Activated CD4-positive, CD25-positive, alpha-beta regulatory T cell (primary cell): ENCODE measurements at regions not wholly inside any gene's neighbourhood (a gene's known extent, or its start where the extent isn't known, plus 50 kb on each side); places are given as distances from the start of the nearest gene placed in this dataset.

ENCODE experiments used
- DNase-seq, 4 experiments: peaks; one replicate each; lab custom pipeline; 2025; lab: John Stamatoyannopoulos, UW

DNA sequence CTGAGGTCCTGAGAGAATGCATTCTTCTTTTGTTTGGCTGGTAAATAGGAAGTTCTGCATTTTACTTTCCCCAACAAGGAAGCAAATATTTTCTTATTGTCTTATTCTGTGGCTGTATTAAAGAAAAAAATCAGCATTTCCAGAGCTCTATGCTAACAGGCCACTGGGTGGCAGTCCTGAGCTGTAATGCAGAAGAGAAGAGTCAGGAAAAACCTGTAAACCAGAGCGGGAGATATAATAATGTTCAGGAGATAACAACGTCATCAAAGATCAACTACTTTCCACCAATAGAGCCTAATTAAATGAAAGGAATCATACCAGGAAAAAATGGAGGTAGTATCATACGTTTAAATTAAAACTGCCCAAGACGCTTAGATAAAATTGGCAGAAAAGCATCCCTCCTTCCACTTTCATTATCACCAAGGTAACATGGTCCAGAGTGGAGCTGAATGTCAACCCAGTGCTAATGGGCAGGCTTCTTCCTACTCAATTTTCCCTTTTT, 55.6 kb upstream of the CARMIL1 start:
- DNase-seq = peak; percentile 17 to 28 (median 20)

DNA sequence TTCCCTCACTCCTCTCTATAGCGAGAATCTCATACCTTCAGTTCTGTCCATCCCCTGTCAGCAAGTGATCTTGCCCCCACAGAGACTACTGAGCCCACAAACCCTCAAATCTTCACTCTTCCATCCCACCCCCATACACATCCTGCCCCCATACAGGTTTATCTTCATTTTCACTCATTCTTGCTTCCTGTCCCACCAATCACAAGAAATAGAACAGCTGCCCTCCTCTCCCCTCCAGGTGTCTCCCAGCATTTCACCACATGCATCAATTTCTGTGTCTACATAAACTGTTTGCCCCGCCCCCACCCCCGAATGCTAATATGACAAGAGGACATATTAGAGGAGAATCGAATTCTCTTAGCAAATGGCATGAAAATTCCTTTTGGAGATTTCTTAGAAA, 54.9 kb upstream of the CARMIL1 start:
- no peak for DNase-seq

DNA sequence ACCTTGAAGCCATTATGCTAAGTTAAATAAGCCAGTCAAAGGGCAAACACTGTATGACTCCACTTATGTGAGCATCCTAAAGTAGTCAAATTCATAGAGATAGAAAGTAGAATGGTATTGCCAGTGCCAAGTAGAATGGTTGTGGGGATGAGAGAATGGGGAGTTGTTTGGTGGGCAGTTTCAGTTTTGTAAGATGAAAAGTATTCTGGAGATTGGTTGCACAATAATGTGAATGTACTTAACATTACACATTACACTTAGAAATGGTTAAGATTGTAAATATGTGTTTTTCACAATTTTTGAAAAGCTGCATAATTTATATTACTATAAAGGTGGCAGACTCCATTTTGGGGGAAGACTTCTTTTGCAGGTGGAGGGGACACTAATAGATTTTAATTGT, 51.3 kb upstream of the CARMIL1 start:
- DNase-seq = no peak
